Esophagus squamous epithelium (tissue), 5 donors: ENCODE measurements at regions not wholly inside any gene's neighbourhood (a gene's known extent, or its start where the extent isn't known, plus 50 kb on each side); places are given as distances from the start of the nearest gene placed in this dataset.

Source experiments
- DNase-seq: peaks from one replicate; lab custom pipeline; 2025; lab: John Stamatoyannopoulos, UW
- H3K27ac ChIP-seq, 4 donors: fragments of 200-600 bp; sonication (generic); one replicate each; pipeline ENCODE4 v1.5.1; 2016 to 2019; ENCODE audit warnings: mild to moderate bottlenecking in 1 of 4
- H3K27me3 ChIP-seq, 4 donors: fragments of 200-600 bp; sonication (generic); 1 replicate in 3 of 4; 2 replicates in 1 of 4; pipeline versions ENCODE4 v1.5.1 to v1.6.0; 2017 to 2021; ENCODE audit warnings: antibody characterized with exemption in 1 of 4
- H3K36me3 ChIP-seq, 3 donors: fragments of 200-600 bp; sonication (generic); one replicate each; pipeline ENCODE4 v1.5.1; 2016 to 2019
- H3K4me1 ChIP-seq, 3 donors: fragments of 200-600 bp; sonication (generic); one replicate each; pipeline ENCODE4 v1.5.1; 2017 to 2019
- H3K4me3 ChIP-seq, 4 donors: fragments of 200-600 bp; sonication (generic); 1 replicate in 3 of 4; 2 replicates in 1 of 4; pipeline ENCODE4 v1.5.1; 2016 to 2019; ENCODE audit warnings: mild to moderate bottlenecking in 2 of 4, moderate library complexity in 1 of 4
- H3K9me3 ChIP-seq, 3 donors: fragments of 200-600 bp; sonication (generic); one replicate each; pipeline ENCODE4 v1.5.1; 2016 to 2019
- CTCF ChIP-seq, 6 experiments: fragments of 450-650 bp in 4 of 6; fragments of 200-600 bp in 2 of 6; sonication (generic) in 2 of 6; IDR thresholded peaks; one replicate each; pipeline ENCODE4 v1.5.1; 2016 to 2019; ENCODE audit warnings: antibody characterized with exemption in 6 of 6, mild to moderate bottlenecking in 4 of 6, moderate library complexity in 4 of 6
- POLR2A ChIP-seq, 4 donors: fragments of 450-650 bp; IDR thresholded peaks; one replicate each; pipeline ENCODE4 v1.6.1; 2017; ENCODE audit warnings: antibody characterized with exemption in 4 of 4, mild to moderate bottlenecking in 4 of 4, moderate library complexity in 3 of 4
- WGBS, 2 donors: methylation state at CpG; one replicate each; pipeline ENCODE4 v1.1.5; 2018; 5-methylcytosine and 5-hydroxymethylcytosine counted together
- intact Hi-C: fragments of 100-400 bp; cut with DNase I; formaldehyde crosslinking; loops from one replicate; pipeline ENCODE4 v1.15.0; 2022
- donor health status: DM: yes; HTN: yes; CAD: no.

DNA sequence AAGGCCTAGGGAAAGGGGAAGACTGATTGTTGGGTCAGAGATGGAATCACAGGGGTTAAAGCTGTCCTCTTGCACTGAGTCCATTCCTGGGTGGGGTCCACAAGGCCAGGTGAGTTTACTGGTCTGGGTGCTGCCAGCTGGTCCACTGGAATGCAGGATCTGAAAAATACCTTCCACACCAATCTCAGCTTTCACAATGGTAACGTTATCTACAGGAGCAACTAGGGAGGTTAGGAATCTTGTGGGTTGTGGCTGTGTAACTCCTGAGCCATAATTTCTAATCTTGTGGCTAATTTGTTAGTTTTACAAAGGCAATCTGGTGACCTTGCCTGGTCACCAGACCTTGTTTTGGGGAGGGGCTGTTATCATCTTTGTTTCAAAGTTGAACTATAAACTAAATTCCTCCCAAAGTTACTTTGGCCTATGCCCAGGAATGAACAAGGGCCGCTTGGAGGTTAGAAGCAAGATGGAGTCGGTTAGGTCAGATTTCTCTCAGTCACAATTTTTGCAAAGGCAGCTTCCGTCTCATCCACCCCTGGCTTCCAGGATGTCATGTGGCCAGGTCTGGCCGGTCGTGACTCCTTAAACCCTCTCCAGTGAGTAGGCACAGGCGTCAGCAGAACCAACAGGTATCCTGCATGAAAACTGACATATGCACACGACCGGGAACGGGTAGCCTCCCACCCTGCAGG lies 123.3 kb upstream of the SH3BP4 start:
- no peak for DNase-seq
- TF ChIP-seq POLR2A (IDR thresholded peaks at IDR 0.05) (no peak), CTCF (IDR thresholded peaks at IDR 0.05) (no peak)
- H3K4me3 ChIP-seq: no peak overlapping the region
- H3K27me3 ChIP-seq: peaks cover 0 to 4% (median 0%) of the 10 kb centered on the region in 4 donors
- WGBS, 2 donors: 88 to 94% methylated on average over 6 to 8 of the region's 10 CpGs
- intact Hi-C loops: no loop called here
- H3K9me3 ChIP-seq: no peaks in the 10 kb centered on the region
- peaks cover 0 to 7% (median 5%) of the 10 kb centered on the region in 3 donors for H3K4me1 ChIP-seq
- H3K27ac ChIP-seq: no peak overlapping the region
- H3K36me3 ChIP-seq: no peaks in the 10 kb centered on the region

- intact Hi-C loops: no loop called here
- Histone ChIP-seq H3K27ac (no peak overlapping the region), H3K4me1 (peaks cover 0 to 10% (median 5%) of the 10 kb centered on the region in 3 donors), H3K36me3 (no peaks in the 10 kb centered on the region), H3K4me3 (no peak overlapping the region), H3K9me3 (no peaks in the 10 kb centered on the region), H3K27me3 (peaks cover 0 to 4% (median 0%) of the 10 kb centered on the region in 4 donors)
- no peak for DNase-seq
- 80 to 100% methylated on average over 1 to 2 of the region's 2 CpGs for WGBS, 2 donors
- no peak for TF ChIP-seq CTCF (IDR thresholded peaks at IDR 0.05)
- no peak for TF ChIP-seq POLR2A (IDR thresholded peaks at IDR 0.05)
Observed at GRCh38 chr2:234827096-234827860, 124.5 kb upstream of the SH3BP4 start.

GRCh38 chr2:234826681-234827080 lies 125.1 kb upstream of the SH3BP4 start:
- intact Hi-C loops: no loop called here
- Histone ChIP-seq H3K9me3 (no peaks in the 10 kb centered on the region), H3K4me1 (peaks cover 0 to 10% (median 5%) of the 10 kb centered on the region in 3 donors), H3K4me3 (no peak overlapping the region), H3K27me3 (peaks cover 0 to 4% (median 0%) of the 10 kb centered on the region in 4 donors), H3K27ac (no peak overlapping the region), H3K36me3 (no peaks in the 10 kb centered on the region)
- no peak for TF ChIP-seq POLR2A (IDR thresholded peaks at IDR 0.05)
- TF ChIP-seq CTCF (IDR thresholded peaks at IDR 0.05): no peak
- WGBS, 2 donors: 86 to 91% methylated on average over 5 of the region's 5 CpGs
- no peak for DNase-seq

- intact Hi-C loops: no loop called here
- TF ChIP-seq POLR2A (IDR thresholded peaks at IDR 0.05) (no peak), CTCF (IDR thresholded peaks at IDR 0.05) (no peak)
Observed at GRCh38 chr2:234825616-234826015, 126.2 kb upstream of the SH3BP4 start.

DNA sequence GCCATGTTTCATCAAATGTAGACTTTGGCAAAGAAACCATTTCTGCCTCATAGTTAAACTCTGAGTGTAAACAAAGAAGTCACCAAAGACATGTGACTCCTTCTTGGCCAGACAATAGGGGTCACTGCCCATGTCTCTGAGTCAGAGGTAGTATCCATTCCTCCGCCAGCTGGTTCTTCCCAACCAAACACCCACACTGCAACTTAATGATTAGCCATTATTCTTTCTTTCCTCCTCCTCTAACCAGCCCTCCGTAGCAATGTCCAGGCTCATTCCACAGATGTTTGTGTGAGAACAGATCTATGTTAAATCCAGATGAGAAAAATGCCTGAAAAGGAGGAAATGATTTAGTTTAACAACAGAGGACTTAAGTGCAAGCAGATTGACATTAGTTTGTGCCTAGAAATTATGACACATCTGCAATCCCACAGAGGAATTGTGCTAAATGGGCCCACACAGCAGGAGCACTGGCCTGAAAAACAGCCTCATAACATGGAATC lies 127.9 kb upstream of the SH3BP4 start:
- DNase-seq: no peak
- TF ChIP-seq CTCF (IDR thresholded peaks at IDR 0.05): no peak
- no peak for TF ChIP-seq POLR2A (IDR thresholded peaks at IDR 0.05)
- H3K4me3 ChIP-seq: no peak overlapping the region
- intact Hi-C loops: no loop called here
- no peaks in the 10 kb centered on the region for H3K9me3 ChIP-seq
- H3K4me1 ChIP-seq: peaks cover 0 to 10% (median 5%) of the 10 kb centered on the region in 3 donors
- WGBS, 2 donors: 47 to 60% methylated on average over 2 of the region's 2 CpGs
- peak overlapping the region in 2 of 4 donors; percentile 46 to 54 for H3K27ac ChIP-seq
- H3K36me3 ChIP-seq: no peaks in the 10 kb centered on the region
- H3K27me3 ChIP-seq: peaks cover 0 to 4% (median 0%) of the 10 kb centered on the region in 4 donors

More at GRCh38 chr2:234825616-234826015, 126.2 kb upstream of the SH3BP4 start:
- H3K4me3 ChIP-seq: no peak overlapping the region
- H3K9me3 ChIP-seq: no peaks in the 10 kb centered on the region
- 77 to 78% methylated on average over 4 to 5 of the region's 5 CpGs for WGBS, 2 donors
- peaks cover 0 to 4% (median 0%) of the 10 kb centered on the region in 4 donors for H3K27me3 ChIP-seq
- peaks cover 0 to 10% (median 5%) of the 10 kb centered on the region in 3 donors for H3K4me1 ChIP-seq
- no peaks in the 10 kb centered on the region for H3K36me3 ChIP-seq
- DNase-seq: no peak
- no peak overlapping the region for H3K27ac ChIP-seq
